ENCODE measurements at regions not wholly inside any gene's neighbourhood (a gene's known extent, or its start where the extent isn't known, plus 50 kb on each side); places are given as distances from the start of the nearest gene placed in this dataset.

- 55% methylated on average over 3 of the region's 3 CpGs for WGBS
- H3K4me1 ChIP-seq (replicated peaks): no peaks in the 10 kb centered on the region
- H3K4me3 ChIP-seq: no peak overlapping the region
- H3K9me3 ChIP-seq: no peaks in the 10 kb centered on the region
- H3K27me3 ChIP-seq (replicated peaks; ENCODE audit: insufficient read depth): no peaks in the 10 kb centered on the region
- no peak overlapping the region for H3K27ac ChIP-seq
- intact Hi-C loops (cut with DNase I): no loop called here
- H3K36me3 ChIP-seq: no peaks in the 10 kb centered on the region
- no peak for TF ChIP-seq CTCF (IDR thresholded peaks at IDR 0.05)
- TF ChIP-seq POLR2AphosphoS5 (IDR thresholded peaks at IDR 0.05): no peak
- TF ChIP-seq POLR2A (IDR thresholded peaks at IDR 0.05): no peak
- no peak for DNase-seq (ENCODE audit: low spot score)
These were observed 138.5 kb upstream of the COBL start for GRCh38 chr7:51455086-51455485.

GRCh38 chr7:51452694-51453093, 136.1 kb upstream of the COBL start:
- Histone ChIP-seq H3K27me3 (replicated peaks; ENCODE audit: insufficient read depth) (no peaks in the 10 kb centered on the region), H3K9me3 (no peaks in the 10 kb centered on the region), H3K4me1 (replicated peaks) (no peaks in the 10 kb centered on the region), H3K4me3 (no peak overlapping the region), H3K27ac (no peak overlapping the region), H3K36me3 (no peaks in the 10 kb centered on the region)
- TF ChIP-seq POLR2A (IDR thresholded peaks at IDR 0.05): no peak
- no peak for TF ChIP-seq CTCF (IDR thresholded peaks at IDR 0.05)
- TF ChIP-seq POLR2AphosphoS5 (IDR thresholded peaks at IDR 0.05): no peak
- intact Hi-C loops (cut with DNase I): no loop called here
- no peak for DNase-seq (ENCODE audit: low spot score)
- 100% methylated on average over 1 of the region's 1 CpG for WGBS

GRCh38 chr7:51451751-51452476, 135.3 kb upstream of the COBL start:
- Histone ChIP-seq H3K4me3 (no peak overlapping the region), H3K4me1 (replicated peaks) (no peaks in the 10 kb centered on the region), H3K27ac (no peak overlapping the region), H3K36me3 (no peaks in the 10 kb centered on the region), H3K9me3 (no peaks in the 10 kb centered on the region), H3K27me3 (replicated peaks; ENCODE audit: insufficient read depth) (no peaks in the 10 kb centered on the region)
- TF ChIP-seq POLR2A (IDR thresholded peaks at IDR 0.05) (no peak), POLR2AphosphoS5 (IDR thresholded peaks at IDR 0.05) (no peak), CTCF (IDR thresholded peaks at IDR 0.05) (no peak)
- intact Hi-C loops (cut with DNase I): no loop called here
- DNase-seq (ENCODE audit: low spot score): no peak
- WGBS: 60% methylated on average over 10 of the region's 10 CpGs

- Histone ChIP-seq H3K9me3 (no peaks in the 10 kb centered on the region), H3K4me1 (replicated peaks) (no peaks in the 10 kb centered on the region), H3K4me3 (no peak overlapping the region), H3K27me3 (replicated peaks; ENCODE audit: insufficient read depth) (no peaks in the 10 kb centered on the region), H3K27ac (no peak overlapping the region), H3K36me3 (no peaks in the 10 kb centered on the region)
- WGBS: 94% methylated on average over 6 of the region's 6 CpGs
- intact Hi-C loops (cut with DNase I): no loop called here
- no peak for DNase-seq (ENCODE audit: low spot score)
- TF ChIP-seq POLR2AphosphoS5 (IDR thresholded peaks at IDR 0.05): no peak
These were observed 133.9 kb upstream of the COBL start for GRCh38 chr7:51450541-51450940.

- H3K4me3 ChIP-seq: no peak overlapping the region
- TF ChIP-seq POLR2A (IDR thresholded peaks at IDR 0.05) (no peak), CTCF (IDR thresholded peaks at IDR 0.05) (no peak), POLR2AphosphoS5 (IDR thresholded peaks at IDR 0.05) (no peak)
- intact Hi-C loops (cut with DNase I): no loop called here
- no peaks in the 10 kb centered on the region for H3K4me1 ChIP-seq (replicated peaks)
- no peak for DNase-seq (ENCODE audit: low spot score)
- H3K27ac ChIP-seq: no peak overlapping the region
- H3K9me3 ChIP-seq: no peaks in the 10 kb centered on the region
- H3K36me3 ChIP-seq: no peaks in the 10 kb centered on the region
- H3K27me3 ChIP-seq (replicated peaks; ENCODE audit: insufficient read depth): no peaks in the 10 kb centered on the region
- WGBS: 30% methylated on average over 5 of the region's 5 CpGs
These were observed 130.2 kb upstream of the COBL start for GRCh38 chr7:51446785-51447184.
